H1 (cell line): ENCODE measurements at regions not wholly inside any gene's neighbourhood (a gene's known extent, or its start where the extent isn't known, plus 50 kb on each side); places are given as distances from the start of the nearest gene placed in this dataset.
A peak's percentile ranks its signal among the peaks of the same experiment; 100 is the strongest.

Source experiments
- CTCF ChIA-PET: fragments of 300-600 bp; sonication (Branson Sonifier 250); formaldehyde crosslinking; loops from one replicate; lab custom pipeline; 2021; ENCODE audit not compliant: partially characterized antibody; lab: Charles Lee
- POLR2A ChIA-PET: fragments of 300-600 bp; sonication (Branson Sonifier 250); formaldehyde crosslinking; loops from one replicate; lab custom pipeline; 2021; ENCODE audit warnings: inconsistent platforms; ENCODE audit not compliant: partially characterized antibody; lab: Charles Lee
- DNase-seq, 2 experiments: peaks; one replicate each; pipeline versions ENCODE4 v3.0.0 to v3.0.0-alpha.2; 2010 to 2022; ENCODE audit warnings: low spot score in 2 of 2, low read depth in 1 of 2, mixed read lengths in 1 of 2
- FAIRE-seq: peaks from 2 replicates; lab custom pipeline; 2011; peaks lifted over from hg19 to GRCh38; lab: Jason Lieb, UNC
- H2AFZ ChIP-seq: 2 replicates; pipeline ENCODE4 v1.8.1; 2012; ENCODE audit warnings: low read length, inconsistent platforms
- H2AK5ac ChIP-seq: 2 replicates; pipeline ENCODE4 v1.6.1; 2013; ENCODE audit warnings: low read depth, low read length
- H2BK120ac ChIP-seq: replicated peaks from 2 replicates; pipeline ENCODE3; 2013; ENCODE audit warnings: low read depth, low read length, inconsistent platforms
- H2BK12ac ChIP-seq: 2 replicates; pipeline ENCODE4 v1.6.1; 2013; ENCODE audit warnings: low read depth, low read length
- H2BK15ac ChIP-seq: 2 replicates; pipeline ENCODE4 v1.6.1; 2013; ENCODE audit warnings: low read length
- H2BK20ac ChIP-seq: 2 replicates; pipeline ENCODE4 v1.6.1; 2013; ENCODE audit warnings: low read length
- H2BK5ac ChIP-seq: 2 replicates; pipeline ENCODE4 v1.6.1; 2013; ENCODE audit warnings: low read depth, low read length
- H3K14ac ChIP-seq: 2 replicates; pipeline ENCODE4 v1.6.1; 2013; ENCODE audit warnings: inconsistent platforms; ENCODE audit not compliant: insufficient read length
- H3K18ac ChIP-seq: 2 replicates; pipeline ENCODE4 v1.6.1; 2013; ENCODE audit warnings: low read length; ENCODE audit errors: extremely low read depth
- H3K23ac ChIP-seq: 2 replicates; pipeline ENCODE4 v1.6.1; 2013; ENCODE audit warnings: inconsistent platforms; ENCODE audit not compliant: insufficient read length
- H3K23me2 ChIP-seq: 2 replicates; pipeline ENCODE4 v1.6.1; 2013; ENCODE audit warnings: low read depth, low read length
- H3K27ac ChIP-seq: 2 replicates; pipeline ENCODE4 v1.6.1; 2011; ENCODE audit warnings: low read depth, low read length, inconsistent platforms
- H3K27me3 ChIP-seq, 4 experiments: replicated peaks in 1 of 4; 1 replicate in 1 of 4; 2 replicates in 3 of 4; pipeline versions ENCODE4 v1.6.1 to v1.8.1; 2011 to 2013; ENCODE audit warnings: low read length in 3 of 4, mild to moderate bottlenecking in 3 of 4, inconsistent platforms in 2 of 4, mixed read lengths in 2 of 4, moderate library complexity in 1 of 4; ENCODE audit not compliant: control insufficient read depth in 3 of 4, insufficient read depth in 3 of 4; ENCODE audit errors: extremely low read depth in 1 of 4
- H3K36me3 ChIP-seq, 4 experiments: 2 replicates each; pipeline versions ENCODE4 v1.6.1 to v1.8.1; 2011 to 2013; ENCODE audit warnings: mild to moderate bottlenecking in 4 of 4, low read length in 3 of 4, moderate library complexity in 2 of 4, control low read depth in 1 of 4, inconsistent platforms in 1 of 4; ENCODE audit not compliant: insufficient read depth in 4 of 4, control insufficient read depth in 2 of 4
- H3K4ac ChIP-seq: replicated peaks from 2 replicates; pipeline ENCODE3; 2013; ENCODE audit warnings: low read length, low read depth, mixed read lengths, inconsistent platforms; ENCODE audit not compliant: insufficient read length
- H3K4me1 ChIP-seq, 4 experiments: replicated peaks in 1 of 4; 1 replicate in 1 of 4; 2 replicates in 3 of 4; pipeline versions ENCODE4 v1.6.1 to v1.8.1; 2011 to 2013; ENCODE audit warnings: low read length in 3 of 4, inconsistent platforms in 2 of 4, mixed read lengths in 1 of 4; ENCODE audit not compliant: insufficient read depth in 4 of 4, control insufficient read depth in 3 of 4
- H3K4me2 ChIP-seq, 2 experiments: 2 replicates each; pipeline versions ENCODE4 v1.6.1 to v1.8.1; 2011 to 2013; ENCODE audit warnings: low read depth in 2 of 2, low read length in 2 of 2, control low read depth in 1 of 2, inconsistent platforms in 1 of 2, mild to moderate bottlenecking in 1 of 2; ENCODE audit not compliant: insufficient read depth in 1 of 2
- H3K4me3 ChIP-seq, 4 experiments: fragments of 200-600, 300-600 bp in 1 of 4; sonication (generic), shearing (Covaris generic), sonication (Bioruptor Twin) in 1 of 4; 2 replicates each; pipeline versions ENCODE4 v1.5.1 to v1.8.1; 2011 to 2016; ENCODE audit warnings: low read length in 4 of 4, low read depth in 3 of 4, control low read depth in 2 of 4, inconsistent platforms in 2 of 4, mild to moderate bottlenecking in 2 of 4, mixed read lengths in 1 of 4, moderate library complexity in 1 of 4; ENCODE audit not compliant: insufficient read depth in 2 of 4; ENCODE audit errors: extremely low read depth in 1 of 4
- H3K56ac ChIP-seq: replicated peaks from 2 replicates; pipeline ENCODE3; 2013; ENCODE audit warnings: low read depth, mild to moderate bottlenecking, mixed read lengths, low read length, inconsistent platforms; ENCODE audit not compliant: insufficient read length
- H3K79me1 ChIP-seq: 2 replicates; pipeline ENCODE4 v1.6.1; 2013; ENCODE audit warnings: low read depth, low read length, control low read depth
- H3K79me2 ChIP-seq, 2 experiments: 2 replicates each; pipeline versions ENCODE4 v1.6.1 to v1.8.1; 2012 to 2013; ENCODE audit warnings: low read length in 2 of 2, mild to moderate bottlenecking in 2 of 2, inconsistent platforms in 1 of 2; ENCODE audit not compliant: insufficient read depth in 2 of 2, control insufficient read depth in 1 of 2
- H3K9ac ChIP-seq, 4 experiments: replicated peaks in 1 of 4; 1 replicate in 1 of 4; 2 replicates in 3 of 4; pipeline versions ENCODE4 v1.6.1 to v1.8.1; 2011 to 2013; ENCODE audit warnings: low read depth in 3 of 4, low read length in 3 of 4, control low read depth in 2 of 4, mild to moderate bottlenecking in 2 of 4, moderate library complexity in 2 of 4, inconsistent platforms in 1 of 4; ENCODE audit errors: extremely low read depth in 1 of 4
- H3K9me3 ChIP-seq, 2 experiments: 2 replicates each; pipeline versions ENCODE4 v1.6.1 to v1.8.1; 2012 to 2013; ENCODE audit warnings: mild to moderate bottlenecking in 2 of 2, moderate library complexity in 2 of 2, control low read depth in 1 of 2, inconsistent platforms in 1 of 2, low read depth in 1 of 2, low read length in 1 of 2, mixed read lengths in 1 of 2; ENCODE audit not compliant: insufficient read depth in 2 of 2
- H4K20me1 ChIP-seq, 2 experiments: replicated peaks in 1 of 2; 2 replicates each; pipeline versions ENCODE3 to v1.8.1; 2011 to 2013; ENCODE audit warnings: inconsistent platforms in 2 of 2, low read length in 2 of 2, mild to moderate bottlenecking in 1 of 2; ENCODE audit not compliant: insufficient read depth in 2 of 2, control insufficient read depth in 1 of 2
- H4K5ac ChIP-seq: 2 replicates; pipeline ENCODE4 v1.6.1; 2013; ENCODE audit warnings: low read length, low read depth, mixed read lengths, inconsistent platforms; ENCODE audit not compliant: insufficient read length
- H4K8ac ChIP-seq: 2 replicates; pipeline ENCODE4 v1.8.0; 2013; ENCODE audit warnings: mild to moderate bottlenecking, moderate library complexity, low read length, inconsistent platforms; ENCODE audit not compliant: insufficient read depth; ENCODE audit errors: extremely low read depth
- H4K91ac ChIP-seq: replicated peaks from 2 replicates; pipeline ENCODE3; 2013; ENCODE audit warnings: low read length, mixed read lengths, inconsistent platforms; ENCODE audit not compliant: insufficient read length
- MAX ChIP-seq: IDR thresholded peaks from 2 replicates; pipeline ENCODE4 v1.6.1; 2012; ENCODE audit warnings: inconsistent platforms
- SRF ChIP-seq: IDR thresholded peaks from 2 replicates; pipeline ENCODE4 v1.6.1; 2011; ENCODE audit warnings: mild to moderate bottlenecking, low read depth, low read length, moderate library complexity
- TEAD4 ChIP-seq: IDR thresholded peaks from 2 replicates; pipeline ENCODE4 v1.6.1; 2012; ENCODE audit warnings: low read depth, low read length, inconsistent platforms, mixed read lengths
- WGBS, 2 experiments: shearing (Covaris generic) in 1 of 2; methylation state at CpG; one replicate each; pipeline versions ENCODE4 v1.1.6 to v1.1.7; 2013 to 2015; ENCODE audit warnings: low lambda C conversion rate in 2 of 2, mixed read lengths in 2 of 2, inconsistent platforms in 1 of 2, low coverage in 1 of 2, missing lambda C conversion rate in 1 of 2; ENCODE audit not compliant: insufficient replicate concordance in 2 of 2, insufficient coverage in 1 of 2, insufficient read length in 1 of 2; ENCODE audit errors: extremely low coverage in 1 of 2, missing lambda C conversion rate in 1 of 2; 5-methylcytosine and 5-hydroxymethylcytosine counted together

- Histone ChIP-seq H4K20me1 (no peaks in the 10 kb centered on the region), H2AFZ (0 out of 2 replicates have a peak overlapping the region, but pooled peaks have one; percentile 25), H3K4ac (no peak overlapping the region), H4K5ac (no peak overlapping the region), H3K18ac (no peak overlapping the region), H3K9me3 (peaks cover 0 to 8% of the 10 kb centered on the region in 2 experiments; a peak in 1 of 4 replicates), H3K36me3 (no peaks in the 10 kb centered on the region), H4K8ac (no peak overlapping the region), H3K4me1 (peaks cover 0 to 8% (median 4%) of the 10 kb centered on the region in 4 experiments; a peak in 6 of 7 replicates), H3K9ac (no peak overlapping the region), H3K79me2 (no peaks in the 10 kb centered on the region), H2BK12ac (peak overlapping the region; percentile 13; the same call in 1 of the 2 replicates), H4K91ac (no peak overlapping the region), H3K23ac (no peak overlapping the region), H3K23me2 (no peaks in the 10 kb centered on the region), H3K27ac (no peak overlapping the region), H3K4me2 (no peak overlapping the region), H2BK15ac (no peak overlapping the region), H2BK120ac (no peak overlapping the region), H3K4me3 (no peak overlapping the region), H3K14ac (no peak overlapping the region), H3K56ac (no peak overlapping the region), H2BK5ac (no peak overlapping the region), H3K79me1 (no peaks in the 10 kb centered on the region), H2BK20ac (peak overlapping the region; percentile 52; the same call in 1 of the 2 replicates), H2AK5ac (no peak overlapping the region), H3K27me3 (no peaks in the 10 kb centered on the region)
- ChIA-PET CTCF (interaction anchor here (0.6 to 1.4 kb wide), 6 partner anchors 8 to 102 kb away, joined by 3 to 6 read pairs (median 3); no protein-coding TSS in a partner anchor), POLR2A (interaction anchor here (1.1 kb wide), 1 partner anchor 9 kb away, joined by 3 read pairs; no protein-coding TSS in a partner anchor)
- DNase-seq (no peak), FAIRE-seq (no peak)
- no peak for TF ChIP-seq MAX
- no peak for TF ChIP-seq SRF
- TF ChIP-seq TEAD4, result no peak
- WGBS, 2 experiments, result 90% methylated on average over 5 of the region's 5 CpGs; no CpG with 5 or more reads in 1 of the 2 experiments
Measured at GRCh38 chr20:53856300-53857295, 213.8 kb downstream of the BCAS1 start.
